Ishikawa (cell line): ENCODE measurements at regions not wholly inside any gene's neighbourhood (a gene's known extent, or its start where the extent isn't known, plus 50 kb on each side); places are given as distances from the start of the nearest gene placed in this dataset.

Experiments used
- CEBPB ChIP-seq: IDR thresholded peaks from 2 replicates; pipeline ENCODE4 v1.6.1; 2012
- CREB1 ChIP-seq: IDR thresholded peaks from 2 replicates; pipeline ENCODE4 v1.6.1; 2012; ENCODE audit warnings: low read depth
- EGR1 ChIP-seq: IDR thresholded peaks from 2 replicates; pipeline ENCODE4 v1.6.1; 2012
- EP300 ChIP-seq: IDR thresholded peaks from 2 replicates; pipeline ENCODE4 v1.6.1; 2012; ENCODE audit warnings: borderline replicate concordance
- FOXM1 ChIP-seq: IDR thresholded peaks from 2 replicates; pipeline ENCODE4 v1.6.1; 2012; ENCODE audit warnings: low read depth, borderline replicate concordance
- NFIC ChIP-seq: IDR thresholded peaks from 2 replicates; pipeline ENCODE4 v1.6.1; 2012
- RAD21 ChIP-seq: IDR thresholded peaks from 2 replicates; pipeline ENCODE4 v1.6.1; 2012; ENCODE audit warnings: low read depth
- TAF1 ChIP-seq: IDR thresholded peaks from 2 replicates; pipeline ENCODE4 v1.6.1; 2012; ENCODE audit warnings: low read depth, mild to moderate bottlenecking
- TEAD4 ChIP-seq: IDR thresholded peaks from 2 replicates; pipeline ENCODE4 v1.6.1; 2012
- YY1 ChIP-seq: IDR thresholded peaks from 2 replicates; pipeline ENCODE4 v1.6.1; 2012; ENCODE audit warnings: low read depth
- ZBTB7A ChIP-seq: IDR thresholded peaks from 2 replicates; pipeline ENCODE4 v1.6.1; 2012; ENCODE audit warnings: low read depth
- TF ChIP-seq, protein P1 (sequence below): IDR thresholded peaks from 2 replicates; pipeline ENCODE4 v1.6.1; 2012
- TF ChIP-seq, protein P2 (sequence below): IDR thresholded peaks from 2 replicates; pipeline ENCODE4 v1.6.1; 2012; ENCODE audit warnings: low read depth, mild to moderate bottlenecking
- TF ChIP-seq, protein P3 (sequence below): IDR thresholded peaks from 2 replicates; pipeline ENCODE4 v1.6.1; 2012

DNA sequence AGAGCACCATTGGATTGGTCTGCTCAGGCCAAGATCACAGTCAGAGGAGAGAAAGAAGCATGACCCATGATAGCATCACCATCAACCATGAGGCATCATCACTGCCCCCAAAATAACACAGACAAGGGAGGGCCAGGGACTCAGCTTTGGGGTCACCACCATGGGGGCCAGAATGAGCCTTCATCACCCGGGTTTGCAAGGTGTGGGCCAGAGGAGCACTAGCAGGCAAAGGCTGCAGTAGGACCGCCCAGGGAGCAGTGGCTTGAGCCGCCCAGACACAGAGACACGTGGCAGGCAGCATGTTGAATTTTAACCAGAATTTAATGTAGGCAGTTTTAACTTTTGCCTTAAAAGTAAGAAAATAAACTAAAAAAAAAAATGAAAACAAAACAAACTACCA, 53.7 kb upstream of the TMPRSS2 start:
- TF ChIP-seq, protein P1, sequence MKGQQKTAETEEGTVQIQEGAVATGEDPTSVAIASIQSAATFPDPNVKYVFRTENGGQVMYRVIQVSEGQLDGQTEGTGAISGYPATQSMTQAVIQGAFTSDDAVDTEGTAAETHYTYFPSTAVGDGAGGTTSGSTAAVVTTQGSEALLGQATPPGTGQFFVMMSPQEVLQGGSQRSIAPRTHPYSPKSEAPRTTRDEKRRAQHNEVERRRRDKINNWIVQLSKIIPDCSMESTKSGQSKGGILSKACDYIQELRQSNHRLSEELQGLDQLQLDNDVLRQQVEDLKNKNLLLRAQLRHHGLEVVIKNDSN = no peak
- TF ChIP-seq EGR1 (no peak), TAF1 (no peak), CEBPB (no peak), YY1 (no peak), ZBTB7A (no peak), EP300 (no peak), RAD21 (no peak), TEAD4 (no peak), FOXM1 (no peak), NFIC (no peak), CREB1 (no peak)
- TF ChIP-seq, protein P2, sequence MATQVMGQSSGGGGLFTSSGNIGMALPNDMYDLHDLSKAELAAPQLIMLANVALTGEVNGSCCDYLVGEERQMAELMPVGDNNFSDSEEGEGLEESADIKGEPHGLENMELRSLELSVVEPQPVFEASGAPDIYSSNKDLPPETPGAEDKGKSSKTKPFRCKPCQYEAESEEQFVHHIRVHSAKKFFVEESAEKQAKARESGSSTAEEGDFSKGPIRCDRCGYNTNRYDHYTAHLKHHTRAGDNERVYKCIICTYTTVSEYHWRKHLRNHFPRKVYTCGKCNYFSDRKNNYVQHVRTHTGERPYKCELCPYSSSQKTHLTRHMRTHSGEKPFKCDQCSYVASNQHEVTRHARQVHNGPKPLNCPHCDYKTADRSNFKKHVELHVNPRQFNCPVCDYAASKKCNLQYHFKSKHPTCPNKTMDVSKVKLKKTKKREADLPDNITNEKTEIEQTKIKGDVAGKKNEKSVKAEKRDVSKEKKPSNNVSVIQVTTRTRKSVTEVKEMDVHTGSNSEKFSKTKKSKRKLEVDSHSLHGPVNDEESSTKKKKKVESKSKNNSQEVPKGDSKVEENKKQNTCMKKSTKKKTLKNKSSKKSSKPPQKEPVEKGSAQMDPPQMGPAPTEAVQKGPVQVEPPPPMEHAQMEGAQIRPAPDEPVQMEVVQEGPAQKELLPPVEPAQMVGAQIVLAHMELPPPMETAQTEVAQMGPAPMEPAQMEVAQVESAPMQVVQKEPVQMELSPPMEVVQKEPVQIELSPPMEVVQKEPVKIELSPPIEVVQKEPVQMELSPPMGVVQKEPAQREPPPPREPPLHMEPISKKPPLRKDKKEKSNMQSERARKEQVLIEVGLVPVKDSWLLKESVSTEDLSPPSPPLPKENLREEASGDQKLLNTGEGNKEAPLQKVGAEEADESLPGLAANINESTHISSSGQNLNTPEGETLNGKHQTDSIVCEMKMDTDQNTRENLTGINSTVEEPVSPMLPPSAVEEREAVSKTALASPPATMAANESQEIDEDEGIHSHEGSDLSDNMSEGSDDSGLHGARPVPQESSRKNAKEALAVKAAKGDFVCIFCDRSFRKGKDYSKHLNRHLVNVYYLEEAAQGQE = no peak
- TF ChIP-seq, protein P3, sequence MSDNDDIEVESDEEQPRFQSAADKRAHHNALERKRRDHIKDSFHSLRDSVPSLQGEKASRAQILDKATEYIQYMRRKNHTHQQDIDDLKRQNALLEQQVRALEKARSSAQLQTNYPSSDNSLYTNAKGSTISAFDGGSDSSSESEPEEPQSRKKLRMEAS = no peak
